ENCODE measurements at regions not wholly inside any gene's neighbourhood (a gene's known extent, or its start where the extent isn't known, plus 50 kb on each side); places are given as distances from the start of the nearest gene placed in this dataset.

DNA sequence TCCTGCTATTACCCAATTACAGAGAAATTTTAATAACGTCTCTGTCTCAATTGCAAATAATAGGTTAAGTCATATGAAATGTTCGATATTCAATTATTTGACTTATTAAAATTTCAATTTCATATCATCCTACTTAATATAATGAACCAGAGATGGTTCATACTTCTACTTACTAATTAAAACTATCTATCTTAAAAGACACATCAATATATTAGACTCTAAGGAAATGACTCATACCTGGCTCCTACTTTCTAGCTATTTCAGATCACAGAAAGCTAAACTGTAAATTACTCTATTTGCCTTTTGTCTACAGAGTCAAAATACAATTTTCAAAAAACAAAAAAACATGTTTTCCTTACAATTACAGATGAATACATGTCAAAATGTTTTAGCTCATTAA is 99.6 kb downstream of the CAPZA3 start (continued):
- TF ChIP-seq, protein P1, sequence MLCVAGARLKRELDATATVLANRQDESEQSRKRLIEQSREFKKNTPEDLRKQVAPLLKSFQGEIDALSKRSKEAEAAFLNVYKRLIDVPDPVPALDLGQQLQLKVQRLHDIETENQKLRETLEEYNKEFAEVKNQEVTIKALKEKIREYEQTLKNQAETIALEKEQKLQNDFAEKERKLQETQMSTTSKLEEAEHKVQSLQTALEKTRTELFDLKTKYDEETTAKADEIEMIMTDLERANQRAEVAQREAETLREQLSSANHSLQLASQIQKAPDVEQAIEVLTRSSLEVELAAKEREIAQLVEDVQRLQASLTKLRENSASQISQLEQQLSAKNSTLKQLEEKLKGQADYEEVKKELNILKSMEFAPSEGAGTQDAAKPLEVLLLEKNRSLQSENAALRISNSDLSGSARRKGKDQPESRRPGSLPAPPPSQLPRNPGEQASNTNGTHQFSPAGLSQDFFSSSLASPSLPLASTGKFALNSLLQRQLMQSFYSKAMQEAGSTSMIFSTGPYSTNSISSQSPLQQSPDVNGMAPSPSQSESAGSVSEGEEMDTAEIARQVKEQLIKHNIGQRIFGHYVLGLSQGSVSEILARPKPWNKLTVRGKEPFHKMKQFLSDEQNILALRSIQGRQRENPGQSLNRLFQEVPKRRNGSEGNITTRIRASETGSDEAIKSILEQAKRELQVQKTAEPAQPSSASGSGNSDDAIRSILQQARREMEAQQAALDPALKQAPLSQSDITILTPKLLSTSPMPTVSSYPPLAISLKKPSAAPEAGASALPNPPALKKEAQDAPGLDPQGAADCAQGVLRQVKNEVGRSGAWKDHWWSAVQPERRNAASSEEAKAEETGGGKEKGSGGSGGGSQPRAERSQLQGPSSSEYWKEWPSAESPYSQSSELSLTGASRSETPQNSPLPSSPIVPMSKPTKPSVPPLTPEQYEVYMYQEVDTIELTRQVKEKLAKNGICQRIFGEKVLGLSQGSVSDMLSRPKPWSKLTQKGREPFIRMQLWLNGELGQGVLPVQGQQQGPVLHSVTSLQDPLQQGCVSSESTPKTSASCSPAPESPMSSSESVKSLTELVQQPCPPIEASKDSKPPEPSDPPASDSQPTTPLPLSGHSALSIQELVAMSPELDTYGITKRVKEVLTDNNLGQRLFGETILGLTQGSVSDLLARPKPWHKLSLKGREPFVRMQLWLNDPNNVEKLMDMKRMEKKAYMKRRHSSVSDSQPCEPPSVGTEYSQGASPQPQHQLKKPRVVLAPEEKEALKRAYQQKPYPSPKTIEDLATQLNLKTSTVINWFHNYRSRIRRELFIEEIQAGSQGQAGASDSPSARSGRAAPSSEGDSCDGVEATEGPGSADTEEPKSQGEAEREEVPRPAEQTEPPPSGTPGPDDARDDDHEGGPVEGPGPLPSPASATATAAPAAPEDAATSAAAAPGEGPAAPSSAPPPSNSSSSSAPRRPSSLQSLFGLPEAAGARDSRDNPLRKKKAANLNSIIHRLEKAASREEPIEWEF (IDR thresholded peaks at IDR 0.05; ENCODE audit: insufficient replicate concordance, low read depth, low read length), result no peak
- no peak for TF ChIP-seq IRF4 (IDR thresholded peaks at IDR 0.05; ENCODE audit: low read depth, low read length)
- TF ChIP-seq, protein P2, sequence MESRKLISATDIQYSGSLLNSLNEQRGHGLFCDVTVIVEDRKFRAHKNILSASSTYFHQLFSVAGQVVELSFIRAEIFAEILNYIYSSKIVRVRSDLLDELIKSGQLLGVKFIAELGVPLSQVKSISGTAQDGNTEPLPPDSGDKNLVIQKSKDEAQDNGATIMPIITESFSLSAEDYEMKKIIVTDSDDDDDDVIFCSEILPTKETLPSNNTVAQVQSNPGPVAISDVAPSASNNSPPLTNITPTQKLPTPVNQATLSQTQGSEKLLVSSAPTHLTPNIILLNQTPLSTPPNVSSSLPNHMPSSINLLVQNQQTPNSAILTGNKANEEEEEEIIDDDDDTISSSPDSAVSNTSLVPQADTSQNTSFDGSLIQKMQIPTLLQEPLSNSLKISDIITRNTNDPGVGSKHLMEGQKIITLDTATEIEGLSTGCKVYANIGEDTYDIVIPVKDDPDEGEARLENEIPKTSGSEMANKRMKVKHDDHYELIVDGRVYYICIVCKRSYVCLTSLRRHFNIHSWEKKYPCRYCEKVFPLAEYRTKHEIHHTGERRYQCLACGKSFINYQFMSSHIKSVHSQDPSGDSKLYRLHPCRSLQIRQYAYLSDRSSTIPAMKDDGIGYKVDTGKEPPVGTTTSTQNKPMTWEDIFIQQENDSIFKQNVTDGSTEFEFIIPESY (IDR thresholded peaks at IDR 0.05), result no peak
- no peak for TF ChIP-seq CEBPB (IDR thresholded peaks at IDR 0.05; ENCODE audit: borderline replicate concordance in 1 of 2, low read depth in 2 of 2, low read length in 2 of 2)
- no peak for TF ChIP-seq ZNF217 (IDR thresholded peaks at IDR 0.05)
- no peak for TF ChIP-seq MYB (IDR thresholded peaks at IDR 0.05; ENCODE audit: borderline replicate concordance, low read depth, low read length)
- no peak for TF ChIP-seq EP300 (IDR thresholded peaks at IDR 0.05; ENCODE audit: borderline replicate concordance in 1 of 2, control insufficient read depth in 1 of 2, low read depth in 2 of 2, low read length in 2 of 2)

Data from GM12878 (cell line).